PC-9 (cell line): ENCODE measurements at regions not wholly inside any gene's neighbourhood (a gene's known extent, or its start where the extent isn't known, plus 50 kb on each side); places are given as distances from the start of the nearest gene placed in this dataset.
"Not testable (repeated sequence)": the region's sequence is repeated elsewhere in the genome, so short reads cannot be mapped to it uniquely, and the experiment has no call there.

Experiments
- CTCF ChIP-seq: fragments of 200-600 bp; sonication (generic); conservative IDR thresholded peaks from 2 replicates; pipeline ENCODE4 v1.6.1; 2017; ENCODE audit warnings: mixed run types, antibody characterized with exemption, mild to moderate bottlenecking, moderate library complexity
- EZH2 ChIP-seq: fragments of 200-600 bp; sonication (generic); IDR thresholded peaks from 2 replicates; pipeline ENCODE4 v1.8.0; 2017; ENCODE audit warnings: antibody characterized with exemption, low read depth

- not testable (repeated sequence) for TF ChIP-seq CTCF, EZH2
These were observed 176.8 kb downstream of the TMEM121 start for GRCh38 chr14:105703044-105703665.
